NCI-H526 treated with DMSO at 0.1 percent for 48 hours (cell line): ENCODE measurements at regions not wholly inside any gene's neighbourhood (a gene's known extent, or its start where the extent isn't known, plus 50 kb on each side); places are given as distances from the start of the nearest gene placed in this dataset.
"Not testable (repeated sequence)": the region's sequence is repeated elsewhere in the genome, so short reads cannot be mapped to it uniquely, and the experiment has no call there.

Source experiments
- DNase-seq: peaks from one replicate; lab custom pipeline; 2025; lab: John Stamatoyannopoulos, UW

DNA sequence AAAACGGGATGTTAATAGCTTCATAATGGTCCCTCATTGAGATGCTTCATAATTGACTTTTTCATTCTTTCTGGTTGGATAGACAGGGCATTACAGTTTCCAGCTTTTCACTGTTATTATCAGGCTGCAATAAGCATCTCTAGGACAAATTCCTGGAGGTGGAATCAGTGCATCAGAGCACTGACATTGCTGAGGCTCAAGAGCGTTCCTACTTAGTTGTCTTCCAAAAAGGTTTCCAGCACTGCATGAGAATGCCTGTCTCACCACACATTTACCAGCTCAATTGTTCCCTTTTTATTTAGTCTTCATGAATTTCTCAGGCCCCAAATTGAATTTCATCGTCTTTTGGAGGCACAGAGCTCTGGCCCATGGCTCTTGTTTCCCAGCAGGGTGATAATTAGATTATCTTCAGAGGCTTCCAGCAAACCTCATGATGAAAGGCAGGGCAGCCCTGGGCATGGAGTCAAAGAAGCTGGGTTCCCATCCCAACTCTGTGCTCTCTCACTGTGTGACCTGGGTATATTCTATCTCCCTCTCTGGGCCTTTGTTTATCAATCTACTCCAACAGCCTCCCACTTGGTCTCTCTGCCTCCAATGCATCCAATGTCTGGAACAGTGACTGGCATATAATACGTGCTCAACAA lies 451.4 kb downstream of the PTPRU start:
- no peak for DNase-seq

DNA sequence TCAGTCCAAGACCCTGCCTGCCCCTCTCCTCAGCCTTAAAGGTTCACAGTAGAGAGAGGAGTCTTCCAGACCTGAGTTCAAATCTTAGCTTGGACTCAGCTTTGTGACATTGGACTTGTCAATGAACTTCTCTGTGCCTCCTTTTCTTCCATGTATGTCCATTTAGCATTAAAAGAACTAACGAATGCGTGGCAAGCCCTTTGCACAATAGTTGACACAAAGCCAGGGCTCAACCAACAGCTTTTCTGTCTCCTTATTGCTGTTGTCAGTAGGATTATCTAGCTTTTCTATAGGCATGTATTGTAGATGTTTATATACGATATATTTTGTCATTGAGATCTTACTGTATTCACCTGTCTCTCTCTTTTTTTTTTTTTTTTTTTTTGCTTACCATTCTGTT lies 450.8 kb downstream of the PTPRU start:
- no peak for DNase-seq

- DNase-seq: no peak
Measured at GRCh38 chr1:29686012-29686930, 449.9 kb downstream of the PTPRU start.

DNA sequence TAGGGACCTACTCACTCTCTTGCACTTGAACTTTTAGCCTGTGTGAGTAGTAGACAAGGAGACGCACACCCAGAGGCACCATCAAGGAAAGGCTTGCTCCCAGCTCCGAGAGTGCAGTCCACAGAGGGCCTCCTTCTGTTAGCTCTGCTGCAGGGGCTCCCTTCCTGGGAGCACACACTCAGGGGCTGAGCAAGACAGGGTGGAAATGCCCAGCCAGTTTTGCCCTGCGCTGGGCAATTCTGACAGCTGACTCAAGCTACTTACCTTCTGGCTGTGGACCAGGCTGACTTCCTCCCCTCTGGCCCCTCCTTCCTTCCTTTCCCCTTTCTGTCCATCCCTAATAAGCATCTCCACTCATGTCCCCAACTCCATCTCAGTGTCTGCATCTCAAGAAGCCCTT lies 449.1 kb downstream of the PTPRU start:
- DNase-seq: no peak

- DNase-seq: no peak
Measured at GRCh38 chr1:29684141-29684540, 447.8 kb downstream of the PTPRU start.

DNA sequence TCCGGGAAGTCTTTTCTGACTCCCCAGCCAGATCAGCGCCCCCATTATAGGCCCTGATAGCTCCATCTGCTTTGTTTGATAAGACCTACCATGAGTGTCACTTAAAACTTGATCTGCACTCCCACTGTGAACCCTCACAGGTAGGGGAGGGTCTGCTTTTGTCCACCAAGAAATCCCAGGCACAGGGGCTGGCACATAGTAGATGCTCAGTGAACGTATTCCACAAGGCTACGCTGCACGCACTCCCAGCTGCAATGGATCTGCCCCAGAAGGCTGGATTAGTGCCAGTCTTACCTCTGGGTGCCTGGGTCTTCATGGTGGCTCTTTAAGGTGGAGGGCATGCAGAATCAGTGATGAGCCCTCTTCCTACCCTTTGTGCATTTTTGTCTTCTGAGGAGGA lies 447.1 kb downstream of the PTPRU start:
- no peak for DNase-seq

DNA sequence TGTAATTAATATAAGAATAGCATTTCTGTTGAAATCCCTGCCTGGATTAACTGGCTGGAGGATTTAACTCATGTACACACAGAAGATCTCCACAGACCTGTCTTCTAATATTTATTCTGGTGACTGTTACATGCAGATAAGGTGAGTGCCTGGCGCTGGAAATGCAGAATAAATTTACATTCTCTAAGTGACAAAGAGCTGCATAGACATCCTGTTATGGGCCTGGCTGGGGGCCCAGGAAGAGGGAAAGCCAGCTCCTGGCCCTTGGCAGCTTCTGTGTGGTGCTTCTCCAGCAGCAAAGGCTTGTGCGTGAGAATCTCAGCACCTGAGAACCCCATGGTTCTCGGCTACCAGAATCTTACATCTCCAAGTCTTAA lies 446.6 kb downstream of the PTPRU start:
- DNase-seq: peak; percentile 90

GRCh38 chr1:29682171-29682918 lies 446.0 kb downstream of the PTPRU start:
- DNase-seq: no peak

GRCh38 chr1:29681416-29681815 lies 445.1 kb downstream of the PTPRU start:
- not testable (repeated sequence) for DNase-seq

DNA sequence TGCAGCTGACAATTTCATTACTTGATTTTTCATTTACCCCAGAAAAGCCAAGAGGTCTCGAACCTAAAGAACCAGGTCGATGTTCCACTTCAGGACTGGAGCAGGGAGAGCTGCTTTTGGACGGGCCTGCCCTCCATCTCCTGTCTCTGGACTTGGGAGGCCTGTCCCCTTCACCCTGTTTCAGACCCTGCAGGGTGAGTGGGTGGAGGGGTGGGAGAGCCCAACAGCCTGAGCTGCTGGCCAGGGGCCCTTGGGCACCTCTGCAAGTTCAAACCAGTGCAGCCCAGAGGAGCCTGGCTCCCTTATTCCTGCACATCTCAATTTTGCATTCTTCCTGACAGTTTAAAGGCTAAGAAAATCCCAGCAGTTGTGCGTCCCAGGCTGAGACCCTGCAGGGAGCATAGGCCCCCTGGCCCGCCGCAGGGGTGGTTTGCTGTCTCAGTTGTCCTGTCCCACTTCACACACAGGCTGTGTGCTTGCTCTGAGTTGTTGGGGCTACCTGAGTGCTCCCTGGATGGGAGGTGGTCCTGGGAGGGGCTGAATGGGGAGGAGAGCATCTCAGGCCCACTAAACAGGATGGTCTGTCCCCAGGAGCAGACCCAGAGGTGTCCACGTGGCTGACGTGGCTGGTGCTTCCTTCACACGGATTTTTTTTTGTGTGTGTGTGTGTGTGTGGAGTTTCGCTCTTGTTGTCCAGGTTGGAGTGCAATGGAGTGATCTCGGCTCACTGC lies 443.7 kb downstream of the PTPRU start:
- DNase-seq: no peak

- no peak for DNase-seq
Measured at GRCh38 chr1:29679316-29679715, 443.0 kb downstream of the PTPRU start.

- no peak for DNase-seq
Measured at GRCh38 chr1:29677028-29678024, 441.0 kb downstream of the PTPRU start.

- DNase-seq: no peak
Measured at GRCh38 chr1:29676496-29676895, 440.2 kb downstream of the PTPRU start.

- no peak for DNase-seq
Measured at GRCh38 chr1:29675481-29676263, 439.4 kb downstream of the PTPRU start.

GRCh38 chr1:29674627-29675326 lies 438.5 kb downstream of the PTPRU start:
- DNase-seq: no peak

GRCh38 chr1:29673669-29674626 lies 437.6 kb downstream of the PTPRU start:
- no peak for DNase-seq

- no peak for DNase-seq
Measured at GRCh38 chr1:29673228-29673500, 436.8 kb downstream of the PTPRU start.

DNA sequence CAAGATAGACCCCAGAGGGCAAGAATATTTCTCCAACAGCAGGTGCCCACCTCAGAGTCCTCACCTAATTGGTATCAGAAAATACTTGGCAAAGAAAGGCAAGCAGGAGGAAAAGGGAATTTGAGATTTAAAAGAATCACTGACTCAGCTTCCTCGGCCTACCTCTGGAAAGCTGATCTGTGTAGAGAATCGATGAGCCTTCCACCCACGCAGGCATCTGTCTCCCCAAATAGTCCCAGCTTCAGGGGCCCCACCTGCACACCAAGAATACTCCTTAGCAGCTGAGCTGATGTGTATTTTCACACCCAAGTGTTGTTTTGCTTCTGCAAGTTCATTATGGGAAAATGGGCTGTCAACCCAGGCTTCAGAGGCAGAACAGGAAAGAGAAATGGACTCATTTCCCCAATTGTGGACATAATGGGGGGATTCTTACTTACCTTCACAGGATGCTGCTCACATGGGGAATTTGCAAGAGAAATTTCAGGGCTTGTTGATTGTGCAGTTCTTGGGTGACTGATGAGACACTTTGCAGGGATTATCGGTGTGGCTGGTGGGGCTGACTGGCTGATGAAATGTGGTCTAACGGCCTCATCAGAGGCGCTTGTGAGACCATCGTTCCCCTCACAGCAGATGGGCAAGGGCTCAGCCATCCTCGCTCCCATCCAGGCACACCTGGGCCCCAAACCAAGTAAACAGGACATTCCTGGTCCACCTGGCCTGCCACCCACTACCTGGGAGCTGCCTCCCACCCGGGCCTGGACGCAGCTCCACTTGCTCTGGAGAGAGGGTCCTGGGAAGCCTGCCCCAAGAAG lies 436.3 kb downstream of the PTPRU start:
- DNase-seq: no peak
